ENCODE measurements at regions not wholly inside any gene's neighbourhood (a gene's known extent, or its start where the extent isn't known, plus 50 kb on each side); places are given as distances from the start of the nearest gene placed in this dataset.

DNA sequence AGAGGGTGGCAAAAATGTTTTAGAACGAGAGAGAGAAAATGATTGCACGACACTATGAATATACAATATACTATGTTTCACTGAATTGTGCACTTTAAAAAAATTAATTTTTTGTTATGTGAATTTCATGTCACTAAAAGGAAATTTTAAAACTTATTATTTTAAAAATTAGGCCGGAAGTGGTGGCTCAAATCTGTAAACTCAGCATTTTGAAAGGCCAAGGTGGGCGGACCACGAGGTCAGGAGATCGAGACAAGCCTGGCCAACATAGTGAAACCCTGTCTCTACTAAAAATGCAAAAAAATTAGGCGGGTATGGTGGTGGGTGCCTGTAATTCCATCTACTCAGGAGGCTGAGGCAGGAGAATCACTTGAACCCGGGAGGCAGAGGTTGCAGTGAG is 642.5 kb downstream of the XPNPEP1 start:
- no peak for DNase-seq (ENCODE audit: low read depth, low spot score)
- Mint-ChIP-seq H3K36me3 (ENCODE audit: low read depth) (no peaks in the 10 kb centered on the region), H3K4me1 (no peaks in the 10 kb centered on the region), H3K4me3 (no peak overlapping the region), H3K27ac (ENCODE audit: unreplicated experiment) (no peak overlapping the region), H3K9me3 (no peaks in the 10 kb centered on the region), H3K27me3 (ENCODE audit: low read depth) (no peaks in the 10 kb centered on the region)
- TF ChIP-seq, protein P1, sequence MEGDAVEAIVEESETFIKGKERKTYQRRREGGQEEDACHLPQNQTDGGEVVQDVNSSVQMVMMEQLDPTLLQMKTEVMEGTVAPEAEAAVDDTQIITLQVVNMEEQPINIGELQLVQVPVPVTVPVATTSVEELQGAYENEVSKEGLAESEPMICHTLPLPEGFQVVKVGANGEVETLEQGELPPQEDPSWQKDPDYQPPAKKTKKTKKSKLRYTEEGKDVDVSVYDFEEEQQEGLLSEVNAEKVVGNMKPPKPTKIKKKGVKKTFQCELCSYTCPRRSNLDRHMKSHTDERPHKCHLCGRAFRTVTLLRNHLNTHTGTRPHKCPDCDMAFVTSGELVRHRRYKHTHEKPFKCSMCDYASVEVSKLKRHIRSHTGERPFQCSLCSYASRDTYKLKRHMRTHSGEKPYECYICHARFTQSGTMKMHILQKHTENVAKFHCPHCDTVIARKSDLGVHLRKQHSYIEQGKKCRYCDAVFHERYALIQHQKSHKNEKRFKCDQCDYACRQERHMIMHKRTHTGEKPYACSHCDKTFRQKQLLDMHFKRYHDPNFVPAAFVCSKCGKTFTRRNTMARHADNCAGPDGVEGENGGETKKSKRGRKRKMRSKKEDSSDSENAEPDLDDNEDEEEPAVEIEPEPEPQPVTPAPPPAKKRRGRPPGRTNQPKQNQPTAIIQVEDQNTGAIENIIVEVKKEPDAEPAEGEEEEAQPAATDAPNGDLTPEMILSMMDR (conservative IDR thresholded peaks at IDR 0.05) = no peak

DNA sequence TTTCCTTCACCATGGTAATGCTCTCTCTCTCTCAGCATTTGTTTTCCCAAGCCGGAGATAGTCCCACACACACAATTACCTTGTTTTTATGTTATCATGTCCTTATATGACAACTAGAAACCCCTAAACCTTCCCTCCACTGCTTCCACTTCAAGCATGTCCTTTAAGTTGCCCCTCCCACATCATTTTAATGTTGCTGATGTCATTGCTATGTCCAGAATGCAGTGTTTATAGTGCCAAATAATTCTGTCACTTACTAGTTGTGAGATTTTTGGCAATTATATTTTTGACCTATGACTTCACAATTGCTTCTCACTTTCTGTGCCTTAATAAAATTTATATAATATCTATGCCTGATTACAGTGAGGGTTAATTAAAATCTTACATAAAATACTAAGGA is 645.9 kb downstream of the XPNPEP1 start:
- TF ChIP-seq, protein P1 (conservative IDR thresholded peaks at IDR 0.05) = no peak
- no peaks in the 10 kb centered on the region for H3K36me3 Mint-ChIP-seq (ENCODE audit: low read depth)
- H3K27ac Mint-ChIP-seq (ENCODE audit: unreplicated experiment) = no peak overlapping the region
- H3K4me1 Mint-ChIP-seq = no peaks in the 10 kb centered on the region
- H3K4me3 Mint-ChIP-seq = no peak overlapping the region
- H3K9me3 Mint-ChIP-seq = no peaks in the 10 kb centered on the region
- H3K27me3 Mint-ChIP-seq (ENCODE audit: low read depth) = no peaks in the 10 kb centered on the region
- no peak for DNase-seq (ENCODE audit: low read depth, low spot score)

DNA sequence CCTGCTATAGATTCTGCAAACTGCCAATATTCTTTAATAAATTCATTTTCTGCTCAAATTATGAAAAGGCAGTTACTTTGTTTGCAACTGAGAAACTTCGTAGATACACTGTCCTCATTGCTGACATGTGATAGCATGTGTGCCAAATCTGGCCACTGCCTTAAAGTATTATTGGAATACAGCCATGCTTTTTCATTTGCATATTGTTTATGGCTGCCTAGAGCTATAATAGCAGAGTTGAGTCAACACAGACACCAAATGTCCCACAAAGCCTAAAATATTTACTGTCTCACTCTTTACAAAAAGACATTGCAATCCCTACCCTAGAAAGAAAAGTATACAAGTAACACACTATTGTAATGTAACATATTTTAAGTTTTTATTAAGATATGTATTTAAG is 647.4 kb downstream of the XPNPEP1 start:
- no peaks in the 10 kb centered on the region for H3K36me3 Mint-ChIP-seq (ENCODE audit: low read depth)
- H3K9me3 Mint-ChIP-seq = no peaks in the 10 kb centered on the region
- H3K27me3 Mint-ChIP-seq (ENCODE audit: low read depth) = no peaks in the 10 kb centered on the region
- TF ChIP-seq, protein P1 (conservative IDR thresholded peaks at IDR 0.05) = no peak
- no peaks in the 10 kb centered on the region for H3K4me1 Mint-ChIP-seq
- H3K27ac Mint-ChIP-seq (ENCODE audit: unreplicated experiment) = no peak overlapping the region
- DNase-seq (ENCODE audit: low read depth, low spot score) = no peak
- no peak overlapping the region for H3K4me3 Mint-ChIP-seq

DNA sequence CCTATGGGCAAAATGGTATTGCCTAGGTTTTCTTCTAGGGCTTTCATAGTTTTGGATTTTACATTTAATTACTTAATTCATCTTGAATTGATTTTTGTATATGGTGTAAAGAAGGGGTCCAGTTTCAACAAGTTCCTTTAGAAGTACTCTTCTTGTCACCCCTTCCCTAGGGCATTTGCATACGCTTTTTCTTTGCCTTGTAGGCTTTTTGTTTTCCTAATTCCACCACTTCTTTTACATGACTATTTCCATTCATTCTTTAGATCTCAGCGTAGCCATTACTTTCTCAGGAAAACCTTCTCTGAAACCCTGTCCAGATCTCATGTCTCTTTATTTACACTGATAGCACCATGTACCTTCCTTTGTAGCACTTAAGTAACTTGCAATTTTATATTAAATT is 648.6 kb downstream of the XPNPEP1 start:
- TF ChIP-seq, protein P1 (conservative IDR thresholded peaks at IDR 0.05) = no peak
- H3K4me3 Mint-ChIP-seq = no peak overlapping the region
- H3K36me3 Mint-ChIP-seq (ENCODE audit: low read depth) = no peaks in the 10 kb centered on the region
- DNase-seq (ENCODE audit: low read depth, low spot score) = no peak
- no peak overlapping the region for H3K27ac Mint-ChIP-seq (ENCODE audit: unreplicated experiment)
- H3K27me3 Mint-ChIP-seq (ENCODE audit: low read depth) = no peaks in the 10 kb centered on the region
- H3K4me1 Mint-ChIP-seq = no peaks in the 10 kb centered on the region
- H3K9me3 Mint-ChIP-seq = peaks cover 3% of the 10 kb centered on the region

DNA sequence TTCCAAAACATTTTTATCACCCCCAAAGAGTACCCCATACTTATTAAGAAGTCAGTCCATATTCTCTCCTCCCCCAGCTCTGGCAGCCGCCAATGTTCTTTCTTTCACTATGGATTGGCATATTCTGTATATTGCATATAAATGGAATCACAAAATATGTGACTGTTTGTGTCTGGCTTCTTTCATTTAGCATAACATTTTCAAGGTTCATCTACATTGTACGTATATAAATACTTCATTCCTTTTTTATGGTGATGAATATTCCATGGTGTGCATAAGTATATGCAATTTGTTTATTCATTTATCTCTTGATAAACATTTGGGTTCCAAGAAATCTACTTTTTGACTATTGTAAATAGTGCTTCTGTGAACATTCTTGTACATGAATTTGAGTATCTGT is 653.1 kb downstream of the XPNPEP1 start:
- H3K4me3 Mint-ChIP-seq = no peak overlapping the region
- H3K4me1 Mint-ChIP-seq = no peaks in the 10 kb centered on the region
- no peaks in the 10 kb centered on the region for H3K27me3 Mint-ChIP-seq (ENCODE audit: low read depth)
- DNase-seq (ENCODE audit: low read depth, low spot score) = no peak
- no peak overlapping the region for H3K27ac Mint-ChIP-seq (ENCODE audit: unreplicated experiment)
- no peaks in the 10 kb centered on the region for H3K36me3 Mint-ChIP-seq (ENCODE audit: low read depth)
- H3K9me3 Mint-ChIP-seq = peaks cover 3% of the 10 kb centered on the region
- TF ChIP-seq, protein P1 (conservative IDR thresholded peaks at IDR 0.05) = no peak

DNA sequence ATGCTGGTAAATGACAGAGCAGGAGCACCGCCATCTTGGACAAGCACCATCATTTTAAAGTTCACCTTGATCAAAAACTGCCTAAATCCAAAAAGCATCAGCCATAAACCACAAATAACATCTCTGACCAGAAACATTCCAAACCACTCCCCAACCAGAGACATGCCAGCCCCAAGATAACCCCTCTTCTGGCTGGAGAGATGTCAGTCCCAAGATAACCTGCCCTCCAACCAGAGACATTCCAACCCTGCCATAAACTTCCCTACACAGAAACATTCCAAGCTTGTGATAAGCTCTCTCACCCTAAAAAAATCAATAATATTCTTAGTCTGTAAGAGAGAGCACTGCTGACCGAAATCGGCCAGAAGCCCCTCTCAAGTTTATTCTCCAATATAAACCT is 659.3 kb downstream of the XPNPEP1 start:
- no peak for DNase-seq (ENCODE audit: low read depth, low spot score)
- H3K9me3 Mint-ChIP-seq = peaks cover 11% of the 10 kb centered on the region
- H3K27ac Mint-ChIP-seq (ENCODE audit: unreplicated experiment) = no peak overlapping the region
- TF ChIP-seq, protein P1 (conservative IDR thresholded peaks at IDR 0.05) = no peak
- no peak overlapping the region for H3K4me3 Mint-ChIP-seq
- H3K4me1 Mint-ChIP-seq = no peaks in the 10 kb centered on the region
- H3K36me3 Mint-ChIP-seq (ENCODE audit: low read depth) = peaks cover 9% of the 10 kb centered on the region
- H3K27me3 Mint-ChIP-seq (ENCODE audit: low read depth) = no peaks in the 10 kb centered on the region

All from neural crest cell (in vitro differentiated cells).